ENCODE measurements at regions not wholly inside any gene's neighbourhood (a gene's known extent, or its start where the extent isn't known, plus 50 kb on each side); places are given as distances from the start of the nearest gene placed in this dataset.

GRCh38 chr10:128431506-128431905, 305.3 kb upstream of the MKI67 start:
- no peak for TF ChIP-seq CERS6 (CRISPR knock-in tag; IDR thresholded peaks at IDR 0.05)
- TF ChIP-seq ZNF3 (CRISPR knock-in tag; IDR thresholded peaks at IDR 0.05), result no peak
- TF ChIP-seq CTCF (CRISPR knock-in tag; IDR thresholded peaks at IDR 0.05), result no peak

Measured in HepG2 (cell line).